ENCODE measurements at regions not wholly inside any gene's neighbourhood (a gene's known extent, or its start where the extent isn't known, plus 50 kb on each side); places are given as distances from the start of the nearest gene placed in this dataset.
"Not testable (repeated sequence)": the region's sequence is repeated elsewhere in the genome, so short reads cannot be mapped to it uniquely, and the experiment has no call there.

- DNase-seq (ENCODE audit: low spot score) = no peak
- BruUV-seq (replicated peaks) = no TSS peak
- Histone ChIP-seq H3K36me3 (ENCODE audit: insufficient read depth, low read length, poor library complexity, severe bottlenecking) (no peaks in the 10 kb centered on the region), H3K9me3 (ENCODE audit: low read depth, low read length, poor library complexity, severe bottlenecking) (peaks cover 10% of the 10 kb centered on the region), H3K4me1 (ENCODE audit: insufficient read depth, low read length, poor library complexity, severe bottlenecking) (no peaks in the 10 kb centered on the region), H3K27me3 (replicated peaks; ENCODE audit: insufficient read depth, low read depth, low read length, poor library complexity) (no peaks in the 10 kb centered on the region), H3K27ac (ENCODE audit: low read depth, low read length, poor library complexity, severe bottlenecking) (no peak overlapping the region), H3K4me3 (ENCODE audit: low read depth, low read length, poor library complexity, severe bottlenecking) (no peak overlapping the region)
- ChIA-PET POLR2A (ENCODE audit: low non-redundant PET) (no interaction called here), CTCF (no interaction called here)
- TF ChIP-seq CTCF (conservative IDR thresholded peaks at IDR 0.05; ENCODE audit: low read depth, low read length) = no peak
- TF ChIP-seq EZH2 (IDR thresholded peaks at IDR 0.05; ENCODE audit: borderline replicate concordance, low read depth, low read length, poor library complexity, severe bottlenecking) = no peak
- intact Hi-C loops (cut with micrococcal nuclease; ENCODE audit: unreplicated experiment) = no loop called here
Measured at GRCh38 chr10:61257136-61257535, 196.0 kb downstream of the TMEM26 start.

GRCh38 chr10:61252326-61252725, 200.9 kb downstream of the TMEM26 start:
- H3K4me3 ChIP-seq (ENCODE audit: low read depth, low read length, poor library complexity, severe bottlenecking); DNase-seq (ENCODE audit: low spot score); H3K9me3 ChIP-seq (ENCODE audit: low read depth, low read length, poor library complexity, severe bottlenecking); intact Hi-C loops (cut with micrococcal nuclease; ENCODE audit: unreplicated experiment); H3K4me1 ChIP-seq (ENCODE audit: insufficient read depth, low read length, poor library complexity, severe bottlenecking); POLR2A ChIA-PET (ENCODE audit: low non-redundant PET); H3K27me3 ChIP-seq (replicated peaks; ENCODE audit: insufficient read depth, low read depth, low read length, poor library complexity); BruUV-seq (replicated peaks); H3K36me3 ChIP-seq (ENCODE audit: insufficient read depth, low read length, poor library complexity, severe bottlenecking); CTCF ChIA-PET; H3K27ac ChIP-seq (ENCODE audit: low read depth, low read length, poor library complexity, severe bottlenecking): not testable (repeated sequence)

GRCh38 chr10:61251089-61251488, 202.1 kb downstream of the TMEM26 start:
- Histone ChIP-seq H3K4me1 (ENCODE audit: insufficient read depth, low read length, poor library complexity, severe bottlenecking) (no peaks in the 10 kb centered on the region), H3K9me3 (ENCODE audit: low read depth, low read length, poor library complexity, severe bottlenecking) (peaks cover 10% of the 10 kb centered on the region), H3K4me3 (ENCODE audit: low read depth, low read length, poor library complexity, severe bottlenecking) (no peak overlapping the region), H3K27me3 (replicated peaks; ENCODE audit: insufficient read depth, low read depth, low read length, poor library complexity) (no peaks in the 10 kb centered on the region), H3K36me3 (ENCODE audit: insufficient read depth, low read length, poor library complexity, severe bottlenecking) (no peaks in the 10 kb centered on the region), H3K27ac (ENCODE audit: low read depth, low read length, poor library complexity, severe bottlenecking) (no peak overlapping the region)
- TF ChIP-seq CTCF (conservative IDR thresholded peaks at IDR 0.05; ENCODE audit: low read depth, low read length) = no peak
- no peak for TF ChIP-seq EZH2 (IDR thresholded peaks at IDR 0.05; ENCODE audit: borderline replicate concordance, low read depth, low read length, poor library complexity, severe bottlenecking)
- DNase-seq (ENCODE audit: low spot score) = no peak
- ChIA-PET CTCF (no interaction called here), POLR2A (ENCODE audit: low non-redundant PET) (no interaction called here)
- intact Hi-C loops (cut with micrococcal nuclease; ENCODE audit: unreplicated experiment) = no loop called here
- no TSS peak for BruUV-seq (replicated peaks)

GRCh38 chr10:61250131-61250530, 203.1 kb downstream of the TMEM26 start:
- intact Hi-C loops (cut with micrococcal nuclease; ENCODE audit: unreplicated experiment) = no loop called here
- peaks cover 10% of the 10 kb centered on the region for H3K9me3 ChIP-seq (ENCODE audit: low read depth, low read length, poor library complexity, severe bottlenecking)
- no peak overlapping the region for H3K27ac ChIP-seq (ENCODE audit: low read depth, low read length, poor library complexity, severe bottlenecking)
- ChIA-PET POLR2A (ENCODE audit: low non-redundant PET) (no interaction called here), CTCF (no interaction called here)
- no peaks in the 10 kb centered on the region for H3K27me3 ChIP-seq (replicated peaks; ENCODE audit: insufficient read depth, low read depth, low read length, poor library complexity)
- no peak for DNase-seq (ENCODE audit: low spot score)
- H3K4me1 ChIP-seq (ENCODE audit: insufficient read depth, low read length, poor library complexity, severe bottlenecking) = no peaks in the 10 kb centered on the region
- BruUV-seq (replicated peaks) = no TSS peak
- no peak for TF ChIP-seq CTCF (conservative IDR thresholded peaks at IDR 0.05; ENCODE audit: low read depth, low read length)
- TF ChIP-seq EZH2 (IDR thresholded peaks at IDR 0.05; ENCODE audit: borderline replicate concordance, low read depth, low read length, poor library complexity, severe bottlenecking) = no peak
- H3K4me3 ChIP-seq (ENCODE audit: low read depth, low read length, poor library complexity, severe bottlenecking) = no peak overlapping the region
- H3K36me3 ChIP-seq (ENCODE audit: insufficient read depth, low read length, poor library complexity, severe bottlenecking) = no peaks in the 10 kb centered on the region
